HG03575 (cell line): ENCODE measurements at regions not wholly inside any gene's neighbourhood (a gene's known extent, or its start where the extent isn't known, plus 50 kb on each side); places are given as distances from the start of the nearest gene placed in this dataset.

Source experiments
- ATAC-seq: cut with Tn5 transposase; IDR thresholded peaks from one replicate; pipeline ENCODE4 v1.9.1; 2021; ENCODE audit not compliant: unreplicated experiment, insufficient number of reproducible peaks, low FRiP score; ENCODE audit errors: extremely low read depth

DNA sequence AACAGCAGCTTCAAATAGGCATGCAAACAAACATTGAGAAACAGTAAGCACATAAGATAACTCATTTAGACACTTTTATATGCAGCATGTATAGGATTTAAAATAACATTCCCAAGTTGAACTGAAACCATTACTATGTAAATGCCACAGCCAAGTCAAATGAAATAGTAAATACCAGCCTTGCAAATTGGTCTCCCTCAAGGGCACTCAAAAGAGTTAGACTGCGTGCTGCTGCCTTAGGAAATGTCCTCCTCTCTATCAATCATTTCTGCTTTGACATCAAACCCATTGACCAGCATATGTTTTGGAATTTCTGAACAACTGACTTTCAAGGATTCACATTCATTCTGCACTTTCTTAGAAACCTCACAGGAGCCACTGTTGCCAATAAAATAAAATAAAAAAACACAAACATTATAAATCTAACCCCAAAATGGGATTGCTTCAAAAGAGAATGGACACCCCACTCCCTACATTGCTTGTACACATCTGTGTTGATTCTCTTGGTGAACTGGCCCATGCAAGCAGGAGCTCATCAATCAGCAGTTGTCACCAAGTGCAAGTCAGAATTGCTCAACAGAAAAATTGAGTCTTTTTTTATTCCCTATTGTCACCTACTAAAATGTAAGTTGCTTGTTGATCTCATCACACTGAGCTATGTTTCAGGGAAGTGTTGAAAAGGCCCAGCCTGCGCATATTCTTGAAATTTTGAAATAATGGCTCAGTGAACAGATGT lies 256.2 kb downstream of the DAD1 start:
- no peak for ATAC-seq

DNA sequence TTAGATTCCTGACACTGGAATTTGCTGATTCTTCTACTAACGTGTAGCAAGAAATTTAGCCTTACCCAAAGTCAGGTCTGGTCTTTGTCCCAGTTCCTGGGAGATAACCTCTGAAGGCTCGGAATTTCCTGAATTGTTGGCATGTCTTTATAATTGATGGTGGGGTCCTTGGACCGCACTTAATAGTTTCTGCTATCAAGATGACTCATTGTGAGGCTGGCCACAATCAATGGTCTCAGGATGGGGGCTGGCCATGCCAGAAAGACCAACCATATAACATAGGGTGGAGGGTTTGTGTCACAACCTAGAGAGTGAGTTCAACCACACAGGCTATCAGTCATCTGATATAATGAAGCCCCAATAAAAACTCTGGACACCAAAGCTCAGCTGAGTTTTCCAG lies 259.7 kb downstream of the DAD1 start:
- ATAC-seq, result no peak

DNA sequence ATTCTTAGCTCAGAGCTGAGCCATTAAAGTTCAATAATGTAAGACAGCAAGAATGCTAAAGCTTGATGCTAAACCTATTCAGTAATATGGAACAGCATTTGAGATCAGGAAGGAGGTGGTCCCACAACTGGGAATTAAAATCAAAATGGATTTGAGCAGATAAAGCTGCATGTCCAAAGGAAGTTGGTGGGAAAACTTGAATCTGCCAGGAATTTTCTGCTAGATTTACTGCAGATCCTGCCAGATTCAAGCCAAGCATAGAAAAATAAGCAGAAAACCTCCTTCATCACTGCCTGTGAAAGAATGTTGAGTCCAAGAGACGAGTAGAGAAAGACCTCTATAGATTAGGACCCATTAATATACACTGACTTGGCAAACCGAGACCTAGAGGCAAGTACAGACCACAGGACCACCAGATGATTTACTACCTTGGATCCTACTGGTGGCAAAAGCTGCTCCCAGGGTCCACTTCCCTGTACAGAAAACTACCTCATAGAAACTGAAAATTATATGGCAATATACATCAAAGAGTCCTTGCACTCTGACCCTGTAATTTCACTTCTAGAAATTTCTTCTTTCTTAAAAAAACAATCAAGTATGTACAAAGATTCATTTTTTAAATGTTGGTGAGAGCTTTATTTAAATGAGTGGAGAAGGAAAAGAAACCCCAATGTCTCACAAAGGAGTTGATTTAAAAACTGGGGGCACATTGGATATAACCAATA lies 263.2 kb downstream of the DAD1 start:
- no peak for ATAC-seq

DNA sequence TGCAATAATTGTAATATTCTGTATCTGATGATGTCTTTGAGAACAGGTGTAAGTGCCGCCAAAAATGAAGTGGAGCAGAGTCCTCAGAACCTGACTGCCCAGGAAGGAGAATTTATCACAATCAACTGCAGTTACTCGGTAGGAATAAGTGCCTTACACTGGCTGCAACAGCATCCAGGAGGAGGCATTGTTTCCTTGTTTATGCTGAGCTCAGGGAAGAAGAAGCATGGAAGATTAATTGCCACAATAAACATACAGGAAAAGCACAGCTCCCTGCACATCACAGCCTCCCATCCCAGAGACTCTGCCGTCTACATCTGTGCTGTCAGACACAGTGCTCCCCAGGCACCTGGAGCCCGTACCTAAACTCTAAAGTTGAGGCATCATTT lies 268.7 kb downstream of the DAD1 start:
- ATAC-seq, result no peak

DNA sequence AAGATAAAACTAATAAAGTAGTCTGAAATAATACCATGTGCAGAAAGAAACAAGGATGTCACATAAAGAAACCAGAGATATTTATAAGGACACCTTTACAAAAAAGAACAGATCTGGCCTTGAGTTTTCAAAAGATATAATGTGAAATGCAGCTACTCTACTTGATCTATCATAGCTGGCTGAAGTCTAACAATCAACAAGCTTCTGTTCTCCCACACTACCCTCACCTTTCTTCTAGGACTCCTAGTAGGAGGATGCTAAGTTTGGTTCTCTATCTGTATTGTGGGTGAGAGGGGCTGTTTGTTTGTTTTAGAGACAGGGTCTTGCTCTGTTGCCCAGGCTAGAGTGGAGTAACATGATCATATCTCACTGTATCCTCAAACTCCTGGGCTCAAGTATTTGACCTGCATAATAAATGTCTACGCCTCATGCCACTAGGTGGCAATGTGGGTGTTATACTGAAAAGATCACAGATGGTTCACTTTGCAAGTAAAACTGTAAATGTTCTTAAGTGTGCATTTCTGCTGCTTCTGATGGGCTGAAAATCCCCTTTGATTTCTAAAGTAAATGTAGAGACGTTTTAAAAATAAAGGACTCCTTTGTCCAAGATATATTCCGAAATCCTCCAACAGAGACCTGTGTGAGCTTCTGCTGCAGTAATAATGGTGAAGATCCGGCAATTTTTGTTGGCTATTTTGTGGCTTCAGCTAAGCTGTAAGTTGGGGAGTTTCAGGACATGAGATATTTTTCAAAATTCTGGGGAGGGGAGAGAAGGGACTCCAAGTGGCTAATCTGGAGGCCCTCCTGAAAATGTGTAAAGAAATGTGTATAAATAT lies 269.3 kb downstream of the DAD1 start:
- ATAC-seq, result no peak

DNA sequence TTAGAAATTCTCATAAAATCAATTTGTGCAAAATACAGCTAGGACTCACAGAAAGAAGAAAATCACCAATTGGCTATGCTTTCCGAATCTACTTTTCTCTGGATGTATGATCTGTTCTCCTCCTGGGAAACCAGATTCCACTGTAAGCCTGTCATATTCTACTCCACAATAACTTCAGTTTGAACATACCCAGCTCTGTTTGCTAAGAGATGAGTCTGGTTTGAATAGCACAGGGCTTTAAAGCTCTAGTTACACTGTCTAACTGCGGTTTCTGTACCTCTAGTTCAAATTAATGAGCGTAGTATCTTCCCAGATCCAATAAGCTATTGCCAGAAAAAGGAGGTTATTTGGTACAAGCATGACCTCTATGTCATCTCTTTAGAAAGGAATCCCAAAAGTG lies 270.1 kb downstream of the DAD1 start:
- ATAC-seq, result no peak

DNA sequence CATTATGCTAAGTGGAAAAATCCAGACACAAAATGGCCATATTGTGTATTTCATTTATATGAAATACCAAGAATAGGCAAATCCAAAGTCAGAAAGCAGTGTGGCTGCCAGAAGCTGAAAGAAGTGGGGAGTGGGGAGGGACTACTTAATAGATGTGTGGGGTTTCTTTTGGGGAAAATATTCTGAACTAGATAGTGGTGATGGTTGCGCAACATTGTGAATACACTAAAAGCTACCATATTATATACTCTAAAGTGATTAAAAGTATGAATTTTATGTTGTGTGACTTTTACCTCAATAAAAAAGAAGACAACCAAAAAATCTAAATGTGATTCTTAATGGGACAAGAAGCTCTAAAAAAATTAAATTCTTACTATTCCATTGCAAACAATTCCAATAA lies 272.6 kb downstream of the DAD1 start:
- ATAC-seq, result no peak

DNA sequence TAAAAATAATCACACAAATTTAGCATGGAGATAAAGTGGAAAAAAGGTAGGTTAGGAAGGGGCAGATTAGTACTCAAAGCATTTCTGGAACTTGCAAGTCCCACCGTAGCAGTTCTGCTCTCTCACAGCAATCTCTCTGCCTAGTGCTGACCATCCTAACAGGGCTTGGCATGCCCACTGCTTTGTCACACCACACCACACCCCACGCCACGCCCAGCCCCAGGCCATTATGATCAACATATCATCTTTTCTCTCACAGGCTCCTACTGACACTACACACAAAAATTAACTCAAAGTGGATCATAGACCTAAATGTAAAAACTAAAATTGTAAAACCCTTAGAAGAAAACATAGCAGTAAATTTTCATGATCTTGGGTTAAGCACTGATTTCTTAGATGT lies 273.7 kb downstream of the DAD1 start:
- ATAC-seq, result no peak

DNA sequence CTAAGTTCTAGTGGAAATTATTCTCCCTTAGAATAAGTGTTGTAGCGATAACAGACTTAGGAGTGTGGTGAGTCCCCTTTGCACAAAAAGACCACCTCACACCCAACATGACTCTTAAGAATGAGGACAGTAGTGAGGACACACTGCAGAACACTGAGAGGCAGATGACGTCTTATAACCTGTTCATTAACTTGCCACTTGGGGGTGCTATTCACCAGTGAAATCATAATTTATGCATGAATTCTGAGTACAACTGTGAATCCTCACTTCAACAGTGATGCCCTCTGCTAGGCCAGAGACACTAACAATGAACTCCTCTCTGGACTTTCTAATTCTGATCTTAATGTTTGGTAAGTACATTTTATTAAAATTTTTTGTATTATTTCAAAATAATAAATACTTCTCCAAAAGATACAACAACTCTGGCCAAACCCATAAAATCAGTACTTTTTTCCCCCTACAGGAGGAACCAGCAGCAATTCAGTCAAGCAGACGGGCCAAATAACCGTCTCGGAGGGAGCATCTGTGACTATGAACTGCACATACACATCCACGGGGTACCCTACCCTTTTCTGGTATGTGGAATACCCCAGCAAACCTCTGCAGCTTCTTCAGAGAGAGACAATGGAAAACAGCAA lies 274.7 kb downstream of the DAD1 start:
- no peak for ATAC-seq

DNA sequence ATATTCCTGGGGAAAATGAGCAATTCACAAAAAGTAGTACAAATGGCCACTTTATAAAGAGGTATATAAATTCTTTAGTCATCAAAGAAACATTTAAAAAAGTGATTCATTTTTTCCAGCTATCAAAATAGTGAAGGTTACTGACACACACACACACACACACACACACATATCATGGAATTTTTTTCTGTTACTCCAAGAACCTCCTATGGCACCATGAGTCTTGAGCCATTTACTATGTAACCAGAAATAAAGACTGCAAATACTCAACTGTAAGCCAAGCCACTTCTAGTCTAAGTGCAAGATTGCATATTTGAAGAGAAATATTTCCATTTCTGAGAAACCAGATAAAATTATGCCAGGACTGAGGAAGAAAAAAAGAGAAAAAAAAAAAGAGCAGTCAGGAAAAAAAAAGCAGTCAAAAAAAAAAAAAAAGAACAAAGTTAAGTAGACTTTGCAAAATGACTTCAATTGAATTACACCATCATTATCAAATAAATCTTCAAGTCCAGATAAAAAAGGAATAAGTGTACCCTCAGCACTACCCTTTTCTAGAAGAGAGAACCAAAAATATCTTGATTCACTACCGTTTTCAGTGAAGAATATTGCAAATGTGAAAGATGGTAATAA lies 275.7 kb downstream of the DAD1 start:
- ATAC-seq, result no peak

DNA sequence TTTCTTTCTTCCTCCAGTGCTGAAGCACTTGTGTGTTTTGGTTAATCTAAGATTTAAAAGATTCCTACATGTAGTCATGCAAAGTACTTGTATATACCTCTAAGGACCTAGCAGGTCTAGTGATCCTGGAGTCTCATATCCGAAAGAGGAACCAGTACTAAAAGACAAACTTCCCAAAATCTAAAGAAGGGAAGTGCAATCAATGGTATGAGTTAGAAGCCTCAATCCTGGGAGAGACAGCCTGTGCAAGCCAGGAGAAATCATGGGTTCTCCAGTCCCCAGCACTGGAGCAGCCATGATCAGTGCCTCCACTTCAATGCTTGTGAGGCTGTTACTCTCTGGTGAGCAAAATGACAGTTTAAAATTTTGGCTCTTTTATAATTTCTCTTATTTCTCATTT lies 277.4 kb downstream of the DAD1 start:
- ATAC-seq, result no peak

DNA sequence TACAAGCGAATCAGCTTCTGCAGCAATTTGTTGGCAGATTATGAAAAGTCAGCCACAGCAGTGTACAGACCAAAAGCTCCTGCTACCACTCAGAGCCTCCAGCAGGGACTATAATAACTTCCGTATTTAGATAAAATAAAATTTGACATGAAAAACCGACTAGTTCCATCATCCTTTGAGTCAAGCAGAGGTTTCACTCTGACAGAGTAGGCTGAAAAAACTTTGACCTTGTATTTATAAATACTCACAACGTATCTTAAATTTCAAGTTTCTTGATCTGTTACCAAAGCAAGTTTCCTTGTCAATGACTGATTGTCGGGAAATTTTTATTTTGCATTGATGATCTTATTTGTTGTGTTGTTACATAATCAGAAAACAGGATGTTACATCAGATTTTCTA lies 283.4 kb downstream of the DAD1 start:
- ATAC-seq, result no peak

DNA sequence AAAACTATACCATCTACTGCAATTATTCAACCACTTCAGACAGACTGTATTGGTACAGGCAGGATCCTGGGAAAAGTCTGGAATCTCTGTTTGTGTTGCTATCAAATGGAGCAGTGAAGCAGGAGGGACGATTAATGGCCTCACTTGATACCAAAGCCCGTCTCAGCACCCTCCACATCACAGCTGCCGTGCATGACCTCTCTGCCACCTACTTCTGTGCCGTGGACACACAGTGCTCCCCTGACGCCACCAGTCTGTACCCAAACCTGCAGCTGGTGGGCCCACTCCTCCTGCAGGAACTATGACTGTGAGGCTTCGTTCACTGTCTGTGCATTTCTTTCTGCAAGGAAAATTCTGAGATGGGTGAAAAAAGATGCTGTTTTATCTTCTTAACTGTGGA lies 284.7 kb downstream of the DAD1 start:
- no peak for ATAC-seq

DNA sequence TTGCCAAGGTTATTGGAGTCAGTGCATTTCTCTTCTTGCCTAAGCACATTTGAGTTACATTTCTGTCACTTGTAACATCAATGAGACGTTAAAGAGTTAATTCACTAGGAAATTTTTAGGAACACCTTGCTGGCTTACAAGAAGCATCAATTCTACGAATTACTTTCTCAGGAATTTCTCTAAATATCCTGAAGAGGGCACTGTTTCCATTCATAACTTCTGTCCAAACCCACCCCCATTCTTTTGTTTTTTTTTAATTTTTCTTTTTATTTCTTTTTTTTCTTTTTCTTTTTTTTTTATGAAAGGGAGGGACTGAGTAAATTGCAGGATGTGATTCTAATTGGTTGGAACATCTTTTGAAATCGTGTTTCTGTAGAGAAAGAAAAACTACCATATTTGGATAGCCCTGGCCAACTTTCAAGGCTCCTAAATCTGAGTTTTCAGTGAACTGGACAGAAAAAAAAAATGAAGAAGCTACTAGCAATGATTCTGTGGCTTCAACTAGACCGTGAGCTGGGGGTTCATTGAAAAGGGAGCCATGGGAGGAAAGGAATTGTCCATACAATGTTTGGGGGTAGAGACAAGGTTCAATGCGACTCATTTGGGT lies 285.3 kb downstream of the DAD1 start:
- ATAC-seq, result no peak

DNA sequence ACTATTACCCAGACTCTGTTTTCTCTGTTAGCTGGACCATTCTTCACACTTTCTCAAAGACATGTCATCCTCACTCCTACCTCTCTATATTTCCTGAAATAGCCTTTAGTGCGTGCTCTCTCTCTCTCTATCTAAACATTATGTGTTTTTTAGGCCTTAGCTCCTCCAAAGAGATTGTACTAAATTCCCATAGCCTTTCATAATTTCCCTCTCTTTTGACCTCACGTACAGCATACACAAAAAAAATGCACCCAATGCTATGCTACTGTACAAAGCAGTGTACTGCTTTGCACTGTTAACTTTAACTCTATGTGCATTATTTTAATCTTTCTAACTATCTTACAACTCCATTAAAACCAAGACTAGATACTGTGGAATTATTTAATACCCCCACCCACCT lies 288.4 kb downstream of the DAD1 start:
- ATAC-seq, result no peak

DNA sequence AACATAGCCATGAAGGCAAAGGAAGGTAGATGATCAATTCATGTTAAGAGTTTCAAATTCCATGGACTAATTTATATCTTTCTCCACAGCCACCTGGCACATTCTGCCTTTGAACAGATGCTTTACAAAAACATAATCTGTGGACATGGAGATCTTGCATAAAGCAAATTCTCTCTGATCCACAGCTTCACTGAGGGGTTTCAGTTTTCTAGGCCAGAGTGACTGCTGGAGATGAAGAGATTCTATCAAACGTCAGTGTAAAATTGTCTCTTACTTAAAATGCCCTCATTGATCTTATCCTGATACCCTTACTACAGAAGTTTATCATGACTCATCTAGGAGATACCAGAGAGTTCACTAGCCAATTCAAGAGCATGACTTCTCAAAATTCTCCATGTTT lies 291.6 kb downstream of the DAD1 start:
- no peak for ATAC-seq

DNA sequence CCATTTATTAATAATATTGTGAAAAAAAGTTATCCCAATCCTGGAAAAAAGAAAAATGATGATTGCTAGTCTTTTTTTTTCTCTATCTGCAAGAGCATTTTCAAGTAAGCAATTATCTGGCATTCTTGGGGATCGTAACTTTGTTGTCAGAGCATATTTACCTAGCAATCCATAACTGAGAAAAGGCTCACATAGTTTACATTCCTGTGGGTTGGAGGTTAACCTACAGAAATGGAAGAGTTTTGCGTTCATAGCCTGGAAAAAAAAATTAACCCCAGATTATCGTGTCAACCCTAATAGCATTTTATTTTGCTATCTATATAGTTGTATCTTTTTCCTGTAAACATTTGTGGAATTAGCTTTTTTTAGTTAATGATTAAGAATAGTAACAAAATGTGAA lies 292.3 kb downstream of the DAD1 start:
- ATAC-seq, result no peak

DNA sequence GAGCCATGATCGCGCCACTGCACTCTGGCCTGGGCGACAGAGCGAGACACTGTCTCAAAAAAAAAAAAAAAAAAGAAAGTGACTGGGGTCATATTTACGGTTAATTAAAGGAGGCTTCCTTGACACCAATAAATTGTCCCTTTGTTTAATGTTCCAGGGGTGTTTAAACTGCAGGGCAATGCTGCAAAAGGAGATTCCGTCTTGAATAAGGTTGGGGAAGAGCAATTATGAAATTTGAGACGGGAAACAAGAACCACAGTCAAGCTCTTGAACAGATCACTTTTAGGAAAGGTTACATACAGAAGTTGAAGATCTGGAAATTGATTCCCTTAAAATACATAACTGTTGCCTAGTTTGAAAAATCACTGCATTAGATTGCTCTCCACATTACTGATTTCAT lies 292.9 kb downstream of the DAD1 start:
- ATAC-seq, result no peak

DNA sequence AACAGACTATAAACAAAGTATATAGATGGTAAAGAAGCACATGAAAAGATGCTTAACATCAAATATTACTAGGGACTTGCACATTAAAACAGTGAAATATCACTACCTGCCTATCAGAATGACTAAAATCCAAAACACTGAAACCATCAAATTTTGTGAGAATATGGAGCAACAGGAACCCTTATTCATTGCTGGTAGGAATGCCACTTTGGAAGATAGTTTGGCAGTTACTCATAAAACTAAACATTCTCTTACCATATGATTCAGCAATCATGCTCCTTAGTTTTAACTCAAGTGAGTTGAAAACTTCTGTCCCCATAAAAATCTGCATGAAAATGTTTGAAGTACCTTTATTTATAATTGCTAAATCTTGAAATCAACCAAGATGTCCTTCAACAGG lies 297.6 kb downstream of the DAD1 start:
- no peak for ATAC-seq
